HG03103 (cell line): ENCODE measurements at regions not wholly inside any gene's neighbourhood (a gene's known extent, or its start where the extent isn't known, plus 50 kb on each side); places are given as distances from the start of the nearest gene placed in this dataset.
"Not testable (repeated sequence)": the region's sequence is repeated elsewhere in the genome, so short reads cannot be mapped to it uniquely, and the experiment has no call there.

Experiments used
- ATAC-seq: cut with Tn5 transposase; IDR thresholded peaks from one replicate; pipeline ENCODE4 v1.9.1; 2021; ENCODE audit warnings: low read depth; ENCODE audit not compliant: unreplicated experiment

GRCh38 chr2:64277101-64277849 is 133.1 kb upstream of the PELI1 start:
- ATAC-seq: no peak

GRCh38 chr2:64280812-64281211 is 136.6 kb upstream of the PELI1 start:
- ATAC-seq: not testable (repeated sequence)

- ATAC-seq: peak; percentile 21
Measured at GRCh38 chr2:64283006-64283570, 138.9 kb upstream of the PELI1 start.

GRCh38 chr2:64283641-64284361 is 139.6 kb upstream of the PELI1 start:
- peak; percentile 86 for ATAC-seq

GRCh38 chr2:64284751-64285150 is 140.5 kb upstream of the PELI1 start:
- ATAC-seq: no peak

- no peak for ATAC-seq
Measured at GRCh38 chr2:64287202-64287740, 143.1 kb upstream of the PELI1 start.

- no peak for ATAC-seq
Measured at GRCh38 chr2:64288321-64289193, 144.3 kb upstream of the PELI1 start.

- no peak for ATAC-seq
Measured at GRCh38 chr2:64289251-64289650, 145.0 kb upstream of the PELI1 start.

GRCh38 chr2:64289737-64290136 is 145.5 kb upstream of the PELI1 start:
- ATAC-seq: no peak

- no peak for ATAC-seq
Measured at GRCh38 chr2:64291181-64291580, 147.0 kb upstream of the PELI1 start.

- ATAC-seq: no peak
Measured at GRCh38 chr2:64295326-64296139, 151.3 kb upstream of the PELI1 start.

- ATAC-seq: no peak
Measured at GRCh38 chr2:64296140-64296480, 151.9 kb upstream of the PELI1 start.

- no peak for ATAC-seq
Measured at GRCh38 chr2:64296695-64297346, 152.6 kb upstream of the PELI1 start.

GRCh38 chr2:64298161-64298560 is 153.9 kb upstream of the PELI1 start:
- no peak for ATAC-seq

- ATAC-seq: no peak
Measured at GRCh38 chr2:64300066-64300465, 153.9 kb upstream of the LGALSL start.

- ATAC-seq: no peak
Measured at GRCh38 chr2:64303250-64303649, 150.7 kb upstream of the LGALSL start.

GRCh38 chr2:64307421-64307820 is 146.5 kb upstream of the LGALSL start:
- ATAC-seq: no peak

GRCh38 chr2:64311191-64311910 is 142.6 kb upstream of the LGALSL start:
- no peak for ATAC-seq
